Keratinocyte (primary cell): ENCODE measurements at regions not wholly inside any gene's neighbourhood (a gene's known extent, or its start where the extent isn't known, plus 50 kb on each side); places are given as distances from the start of the nearest gene placed in this dataset.

Source experiments
- DNase-seq: peaks from one replicate; pipeline ENCODE4 v3.0.0-alpha.2; 2011; ENCODE audit warnings: low read depth, missing footprints, low spot score
- FAIRE-seq: peaks from 2 replicates; lab custom pipeline; 2011; peaks lifted over from hg19 to GRCh38; lab: Jason Lieb, UNC
- H2AFZ ChIP-seq: 2 replicates; pipeline ENCODE4 v1.6.0; 2012; ENCODE audit warnings: low read length, control low read depth, inconsistent platforms; ENCODE audit not compliant: control insufficient read depth
- H3K27ac ChIP-seq: 2 replicates; pipeline ENCODE4 v1.5.1; 2011; ENCODE audit warnings: low read length; ENCODE audit not compliant: control insufficient read depth, insufficient read depth
- H3K27me3 ChIP-seq: 3 replicates; pipeline ENCODE4 v1.6.0; 2011; ENCODE audit warnings: low read length; ENCODE audit not compliant: control insufficient read depth, insufficient read depth; ENCODE audit errors: extremely low read depth
- H3K36me3 ChIP-seq, 2 experiments: 2 replicates in 1 of 2; 3 replicates in 1 of 2; pipeline ENCODE4 v1.5.1; 2011; ENCODE audit warnings: low read length in 2 of 2, mild to moderate bottlenecking in 1 of 2; ENCODE audit not compliant: control insufficient read depth in 2 of 2, insufficient read depth in 2 of 2; ENCODE audit errors: extremely low read depth in 1 of 2
- H3K4me1 ChIP-seq: 3 replicates; pipeline ENCODE4 v1.5.1; 2011; ENCODE audit warnings: low read length; ENCODE audit not compliant: control insufficient read depth, insufficient read depth; ENCODE audit errors: extremely low read depth
- H3K4me2 ChIP-seq: 3 replicates; pipeline ENCODE4 v1.6.0; 2011; ENCODE audit warnings: low read depth, low read length; ENCODE audit not compliant: control insufficient read depth, insufficient read depth; ENCODE audit errors: extremely low read depth
- H3K4me3 ChIP-seq, 3 experiments: fragments of 200-600 bp in 1 of 3; sonication (generic) in 1 of 3; 2 replicates in 2 of 3; 3 replicates in 1 of 3; pipeline ENCODE4 v1.5.1; 2011 to 2016; ENCODE audit warnings: low read length in 3 of 3, mild to moderate bottlenecking in 3 of 3, control low read depth in 2 of 3, inconsistent platforms in 1 of 3, low read depth in 1 of 3, mixed read lengths in 1 of 3, mixed run types in 1 of 3, moderate library complexity in 1 of 3; ENCODE audit not compliant: control insufficient read depth in 2 of 3, insufficient read depth in 2 of 3; ENCODE audit errors: extremely low read depth in 1 of 3
- H3K79me2 ChIP-seq: 2 replicates; pipeline ENCODE4 v1.6.0; 2012; ENCODE audit warnings: low read length; ENCODE audit not compliant: control insufficient read depth, insufficient read depth
- H3K9ac ChIP-seq: 3 replicates; pipeline ENCODE4 v1.6.0; 2011; ENCODE audit warnings: low read length; ENCODE audit not compliant: control insufficient read depth, insufficient read depth; ENCODE audit errors: extremely low read depth
- H3K9me1 ChIP-seq: 3 replicates; pipeline ENCODE4 v1.6.0; 2011; ENCODE audit warnings: low read length; ENCODE audit not compliant: control insufficient read depth, insufficient read depth; ENCODE audit errors: extremely low read depth
- H3K9me3 ChIP-seq: 2 replicates; pipeline ENCODE4 v1.5.1; 2012; ENCODE audit warnings: low read depth, low read length; ENCODE audit not compliant: control insufficient read depth
- H4K20me1 ChIP-seq: 3 replicates; pipeline ENCODE4 v1.6.0; 2011; ENCODE audit warnings: low read length; ENCODE audit not compliant: control insufficient read depth, insufficient read depth; ENCODE audit errors: extremely low read depth
- EZH2 ChIP-seq: IDR thresholded peaks from one replicate; pipeline ENCODE4 v1.6.1; 2012; ENCODE audit warnings: inconsistent platforms, mild to moderate bottlenecking, low read length, moderate library complexity
- dilution Hi-C: fragments of 300-500 bp; cut with MboI; formaldehyde crosslinking; loops from one replicate; pipeline ENCODE4 v1.7.0; 2020; ENCODE audit warnings: low sequenced_read_pairs; ENCODE audit not compliant: extremely low pct_ligation_motif_present
- TF ChIP-seq, protein P1 (sequence below), 3 experiments: IDR thresholded peaks in 1 of 3; conservative IDR thresholded peaks in 1 of 3; optimal IDR thresholded peaks in 1 of 3; 2 replicates in 2 of 3; 3 replicates in 1 of 3; pipeline versions ENCODE3 to v1.5.1; 2011; ENCODE audit warnings: low read length in 3 of 3, mild to moderate bottlenecking in 3 of 3, moderate library complexity in 2 of 3, control low read depth in 1 of 3, inconsistent platforms in 1 of 3; ENCODE audit not compliant: insufficient read depth in 2 of 3; ENCODE audit errors: extremely low read depth in 1 of 3

DNA sequence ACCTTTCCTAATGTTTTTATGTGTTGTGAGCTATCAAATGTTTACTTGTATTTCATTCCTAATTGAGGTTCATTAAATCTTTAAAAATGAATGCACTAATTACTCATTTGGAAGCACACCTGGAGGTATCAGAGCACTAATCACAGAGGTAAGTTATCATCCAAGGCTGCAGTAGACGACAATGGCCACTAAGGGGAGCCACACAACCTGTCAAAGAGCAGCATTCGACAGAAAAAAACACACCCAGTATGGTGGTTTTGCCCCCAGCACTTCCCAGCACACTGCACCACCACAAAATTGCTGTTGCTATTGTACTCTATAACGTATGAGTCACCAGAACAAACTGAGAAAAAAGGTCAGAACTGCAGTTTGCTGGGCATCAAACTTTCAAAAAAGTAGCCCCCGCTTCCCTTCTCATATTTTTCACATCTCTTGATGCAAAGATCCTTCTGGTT is 205.9 kb upstream of the IGF1R start:
- no peak overlapping the region for H3K9ac ChIP-seq
- H3K27me3 ChIP-seq = peaks cover 18% of the 10 kb centered on the region
- dilution Hi-C loops = no loop called here
- H2AFZ ChIP-seq = no peak overlapping the region
- H3K4me3 ChIP-seq = no peak overlapping the region
- H3K27ac ChIP-seq = no peak overlapping the region
- H3K4me2 ChIP-seq = no peak overlapping the region
- no peaks in the 10 kb centered on the region for H3K36me3 ChIP-seq
- TF ChIP-seq, protein P1, sequence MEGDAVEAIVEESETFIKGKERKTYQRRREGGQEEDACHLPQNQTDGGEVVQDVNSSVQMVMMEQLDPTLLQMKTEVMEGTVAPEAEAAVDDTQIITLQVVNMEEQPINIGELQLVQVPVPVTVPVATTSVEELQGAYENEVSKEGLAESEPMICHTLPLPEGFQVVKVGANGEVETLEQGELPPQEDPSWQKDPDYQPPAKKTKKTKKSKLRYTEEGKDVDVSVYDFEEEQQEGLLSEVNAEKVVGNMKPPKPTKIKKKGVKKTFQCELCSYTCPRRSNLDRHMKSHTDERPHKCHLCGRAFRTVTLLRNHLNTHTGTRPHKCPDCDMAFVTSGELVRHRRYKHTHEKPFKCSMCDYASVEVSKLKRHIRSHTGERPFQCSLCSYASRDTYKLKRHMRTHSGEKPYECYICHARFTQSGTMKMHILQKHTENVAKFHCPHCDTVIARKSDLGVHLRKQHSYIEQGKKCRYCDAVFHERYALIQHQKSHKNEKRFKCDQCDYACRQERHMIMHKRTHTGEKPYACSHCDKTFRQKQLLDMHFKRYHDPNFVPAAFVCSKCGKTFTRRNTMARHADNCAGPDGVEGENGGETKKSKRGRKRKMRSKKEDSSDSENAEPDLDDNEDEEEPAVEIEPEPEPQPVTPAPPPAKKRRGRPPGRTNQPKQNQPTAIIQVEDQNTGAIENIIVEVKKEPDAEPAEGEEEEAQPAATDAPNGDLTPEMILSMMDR (optimal IDR thresholded peaks at IDR 0.05 in 1 of 3, IDR thresholded peaks at IDR 0.05 in 1 of 3, conservative IDR thresholded peaks at IDR 0.05 in 1 of 3; ENCODE audit: extremely low read depth in 1 of 3, insufficient read depth in 2 of 3, low read length in 3 of 3) = peak; percentile 76 to 97 (median 94)
- no peak for TF ChIP-seq EZH2
- FAIRE-seq = peak; percentile 95
- H3K79me2 ChIP-seq = no peaks in the 10 kb centered on the region
- no peaks in the 10 kb centered on the region for H3K9me1 ChIP-seq
- peak; percentile 84 for DNase-seq
- H3K4me1 ChIP-seq = peaks cover 7% of the 10 kb centered on the region
- H3K9me3 ChIP-seq = no peaks in the 10 kb centered on the region
- no peaks in the 10 kb centered on the region for H4K20me1 ChIP-seq

DNA sequence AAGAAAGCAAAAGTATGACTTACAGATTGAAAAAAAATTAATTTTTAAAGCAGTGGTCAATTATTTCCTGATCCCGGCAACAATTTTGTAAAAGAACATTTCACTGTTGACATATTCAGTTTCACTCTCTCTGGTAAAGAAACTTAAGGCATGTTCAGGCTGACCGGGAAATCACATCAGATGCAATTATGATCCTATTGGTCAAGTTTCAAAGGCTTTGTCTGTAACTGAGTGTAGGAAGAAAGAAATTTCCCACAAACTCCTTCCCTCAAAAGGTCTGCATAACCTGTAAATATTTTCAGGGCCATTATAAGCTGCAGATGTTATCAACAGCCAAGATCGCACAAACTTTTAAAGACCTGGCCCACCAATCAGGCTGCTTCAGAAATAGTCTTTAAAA is 205.4 kb upstream of the IGF1R start:
- no peaks in the 10 kb centered on the region for H3K36me3 ChIP-seq
- no peak for FAIRE-seq
- H3K4me2 ChIP-seq = no peak overlapping the region
- H4K20me1 ChIP-seq = no peaks in the 10 kb centered on the region
- dilution Hi-C loops = no loop called here
- H3K27ac ChIP-seq = no peak overlapping the region
- no peak overlapping the region for H2AFZ ChIP-seq
- no peaks in the 10 kb centered on the region for H3K9me1 ChIP-seq
- peaks cover 18% of the 10 kb centered on the region for H3K27me3 ChIP-seq
- H3K4me3 ChIP-seq = no peak overlapping the region
- H3K4me1 ChIP-seq = peaks cover 7% of the 10 kb centered on the region
- no peak for DNase-seq
- no peaks in the 10 kb centered on the region for H3K79me2 ChIP-seq
- TF ChIP-seq, protein P1 (optimal IDR thresholded peaks at IDR 0.05 in 1 of 3, IDR thresholded peaks at IDR 0.05 in 1 of 3, conservative IDR thresholded peaks at IDR 0.05 in 1 of 3; ENCODE audit: extremely low read depth in 1 of 3, insufficient read depth in 2 of 3, low read length in 3 of 3) = no peak
- no peak for TF ChIP-seq EZH2
- H3K9ac ChIP-seq = no peak overlapping the region
- no peaks in the 10 kb centered on the region for H3K9me3 ChIP-seq
